CD4-positive, alpha-beta T cell treated with Interleukin-4 for 4 hours (primary cell): ENCODE measurements at regions not wholly inside any gene's neighbourhood (a gene's known extent, or its start where the extent isn't known, plus 50 kb on each side); places are given as distances from the start of the nearest gene placed in this dataset.
"Not testable (repeated sequence)": the region's sequence is repeated elsewhere in the genome, so short reads cannot be mapped to it uniquely, and the experiment has no call there.

Experiments
- DNase-seq: peaks from one replicate; pipeline ENCODE4 v3.0.0-alpha.2; 2020

DNA sequence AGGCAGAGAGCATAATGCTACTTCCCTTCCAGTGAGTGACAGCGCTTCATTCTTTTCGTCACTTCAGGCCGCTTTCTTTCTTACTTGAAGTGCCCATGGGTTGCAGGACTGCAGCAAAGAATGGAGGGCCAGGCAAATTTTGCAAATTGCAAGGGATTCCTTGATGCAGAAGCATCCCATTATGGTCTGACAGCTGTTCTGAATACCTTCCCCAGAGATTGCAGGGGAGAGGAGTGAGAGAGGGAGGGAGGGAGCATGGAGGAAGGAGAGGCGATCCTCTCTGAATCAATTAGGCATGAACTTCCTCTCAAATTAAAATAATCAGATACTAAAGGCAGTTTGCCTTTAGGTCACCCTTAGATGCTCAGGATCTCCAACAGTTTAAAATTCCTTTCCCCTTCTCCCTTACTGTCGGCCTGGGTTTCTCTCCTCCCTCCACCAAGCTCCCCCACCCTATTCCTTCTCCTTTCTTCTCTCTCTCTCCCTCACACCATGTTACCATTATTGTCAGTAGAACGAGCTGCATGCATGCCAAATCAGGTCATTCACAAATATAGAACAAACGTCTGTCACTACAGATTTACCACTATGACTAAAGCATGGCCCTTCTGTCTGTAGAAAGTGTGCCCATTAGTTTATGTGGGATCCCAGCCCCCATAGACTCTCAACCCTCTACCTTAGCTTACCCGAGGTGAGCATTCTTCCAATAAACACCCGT lies 289.2 kb downstream of the CD83 start:
- no peak for DNase-seq

DNA sequence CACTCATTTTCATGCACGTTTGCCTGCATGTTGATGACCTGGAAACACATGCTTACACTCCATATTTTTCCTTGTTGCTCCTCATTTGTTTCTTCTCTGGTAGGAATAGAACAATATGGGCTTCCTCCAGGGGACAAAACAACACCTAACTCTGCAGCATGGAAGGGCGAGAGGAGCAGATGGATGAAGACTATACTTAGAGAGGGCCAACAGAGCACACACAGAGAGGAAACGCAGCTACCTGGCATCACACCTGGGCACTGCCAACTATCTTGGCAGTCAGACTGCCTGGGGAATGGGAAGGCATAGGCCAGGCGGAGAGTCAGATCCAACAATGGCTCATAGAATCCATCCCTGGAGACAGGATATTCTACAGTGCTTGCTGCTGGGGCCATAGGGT lies 290.9 kb downstream of the CD83 start:
- DNase-seq = no peak

- DNase-seq = no peak
These were observed 294.5 kb downstream of the CD83 start for GRCh38 chr6:14412026-14412425.

DNA sequence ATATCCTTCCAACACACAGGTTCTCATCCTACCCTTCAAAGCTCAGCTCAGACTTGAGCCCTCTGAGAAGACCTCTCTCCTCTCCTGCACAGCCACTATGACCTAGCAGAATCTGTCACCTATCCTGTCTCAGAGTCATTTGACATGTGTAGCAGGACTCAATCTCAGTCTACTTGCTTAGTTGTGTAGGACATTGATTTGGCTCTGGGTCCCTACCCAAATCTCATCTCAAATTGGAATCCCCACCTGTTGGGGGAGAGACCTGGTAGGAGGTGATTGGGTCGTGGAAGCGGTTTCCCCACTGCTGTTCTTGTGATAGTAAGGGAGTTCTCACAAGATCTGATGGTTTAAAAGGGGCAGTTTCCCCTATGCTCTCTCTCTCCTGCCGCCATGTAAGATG lies 297.9 kb downstream of the CD83 start:
- no peak for DNase-seq

GRCh38 chr6:14417377-14417776 lies 299.8 kb downstream of the CD83 start:
- DNase-seq = no peak

- DNase-seq = not testable (repeated sequence)
These were observed 301.7 kb downstream of the CD83 start for GRCh38 chr6:14419224-14419623.

DNA sequence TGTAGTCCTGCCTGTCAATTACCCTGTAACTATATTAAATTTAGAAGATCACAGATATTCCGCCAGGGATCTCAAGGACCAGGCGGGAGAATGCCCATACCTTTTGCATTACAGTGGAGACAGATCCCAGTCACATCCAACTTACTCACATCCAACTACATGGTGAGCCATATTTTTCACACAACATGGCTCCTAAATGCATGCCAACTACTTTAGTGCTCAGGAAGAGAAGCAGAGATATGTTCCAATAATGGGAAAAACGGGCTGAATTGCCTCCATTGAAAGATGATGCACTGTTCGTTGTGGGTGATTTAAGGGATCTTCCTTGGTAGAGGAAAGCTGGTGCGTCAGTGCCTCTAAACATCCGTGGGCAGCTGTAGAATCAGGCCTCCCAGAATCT lies 304.5 kb downstream of the CD83 start:
- DNase-seq = no peak

- no peak for DNase-seq
These were observed 305.3 kb downstream of the CD83 start for GRCh38 chr6:14422917-14423316.

GRCh38 chr6:14423330-14423729 lies 305.8 kb downstream of the CD83 start:
- no peak for DNase-seq

DNA sequence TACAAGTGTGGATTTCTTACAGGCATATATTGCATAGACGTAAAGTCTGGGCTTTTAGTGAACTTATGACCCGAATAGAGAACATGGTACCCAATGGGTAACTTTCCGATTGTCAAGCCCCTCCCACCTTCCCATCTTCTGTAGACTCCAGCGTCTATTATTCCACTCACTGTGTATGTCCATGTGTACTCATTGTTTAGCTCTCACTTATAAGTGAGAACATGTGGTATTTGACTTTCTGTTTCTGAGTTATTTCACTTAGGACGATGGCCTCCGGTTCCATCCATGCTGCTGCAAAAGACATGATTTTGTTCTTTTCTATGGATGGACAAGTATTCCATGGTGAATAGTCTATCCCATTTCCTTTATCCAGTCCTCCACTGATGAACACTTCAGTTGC lies 306.4 kb downstream of the CD83 start:
- DNase-seq = no peak

DNA sequence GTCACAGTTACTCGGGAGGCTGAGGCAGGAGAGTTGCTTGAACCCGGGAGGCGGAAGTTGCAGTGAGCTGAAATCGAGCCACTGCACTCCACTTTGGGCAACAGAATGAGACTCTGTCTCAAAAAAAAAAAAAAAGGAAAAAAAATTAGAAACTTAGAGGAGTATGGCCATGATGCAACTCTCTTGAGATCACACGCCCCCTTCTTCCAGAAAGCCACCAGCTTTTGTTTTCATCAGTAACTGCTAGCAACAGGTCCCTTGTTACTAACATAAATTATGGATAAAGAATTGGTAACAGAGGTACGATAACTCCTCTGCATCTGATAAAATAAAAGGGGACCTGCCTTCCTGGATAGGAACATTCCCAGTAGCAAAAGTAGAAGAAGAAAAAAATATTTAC lies 308.2 kb downstream of the CD83 start:
- DNase-seq = no peak

DNA sequence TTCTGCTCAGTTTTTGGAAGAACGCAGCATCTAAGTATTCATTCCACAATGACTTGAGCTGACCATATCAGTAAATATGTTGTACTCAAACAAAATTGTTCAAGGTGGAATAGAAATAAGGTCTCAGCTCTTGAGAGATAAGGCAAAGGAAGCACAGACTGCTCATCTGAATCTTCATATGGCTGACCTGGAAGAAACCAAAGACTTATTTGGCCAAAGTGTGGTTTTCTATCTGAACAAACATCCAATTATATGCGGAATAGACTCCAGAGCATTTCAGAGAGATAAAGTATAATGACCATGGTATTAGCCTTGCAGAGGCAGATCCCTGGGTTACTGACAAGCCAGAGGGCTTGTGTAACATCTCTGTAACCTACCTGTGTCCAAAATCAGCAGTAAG lies 308.7 kb downstream of the CD83 start:
- DNase-seq = no peak

GRCh38 chr6:14428269-14428668 lies 310.7 kb downstream of the CD83 start:
- DNase-seq = no peak

GRCh38 chr6:14429396-14429795 lies 311.8 kb downstream of the CD83 start:
- no peak for DNase-seq

GRCh38 chr6:14430218-14430617 lies 312.6 kb downstream of the CD83 start:
- DNase-seq = no peak

DNA sequence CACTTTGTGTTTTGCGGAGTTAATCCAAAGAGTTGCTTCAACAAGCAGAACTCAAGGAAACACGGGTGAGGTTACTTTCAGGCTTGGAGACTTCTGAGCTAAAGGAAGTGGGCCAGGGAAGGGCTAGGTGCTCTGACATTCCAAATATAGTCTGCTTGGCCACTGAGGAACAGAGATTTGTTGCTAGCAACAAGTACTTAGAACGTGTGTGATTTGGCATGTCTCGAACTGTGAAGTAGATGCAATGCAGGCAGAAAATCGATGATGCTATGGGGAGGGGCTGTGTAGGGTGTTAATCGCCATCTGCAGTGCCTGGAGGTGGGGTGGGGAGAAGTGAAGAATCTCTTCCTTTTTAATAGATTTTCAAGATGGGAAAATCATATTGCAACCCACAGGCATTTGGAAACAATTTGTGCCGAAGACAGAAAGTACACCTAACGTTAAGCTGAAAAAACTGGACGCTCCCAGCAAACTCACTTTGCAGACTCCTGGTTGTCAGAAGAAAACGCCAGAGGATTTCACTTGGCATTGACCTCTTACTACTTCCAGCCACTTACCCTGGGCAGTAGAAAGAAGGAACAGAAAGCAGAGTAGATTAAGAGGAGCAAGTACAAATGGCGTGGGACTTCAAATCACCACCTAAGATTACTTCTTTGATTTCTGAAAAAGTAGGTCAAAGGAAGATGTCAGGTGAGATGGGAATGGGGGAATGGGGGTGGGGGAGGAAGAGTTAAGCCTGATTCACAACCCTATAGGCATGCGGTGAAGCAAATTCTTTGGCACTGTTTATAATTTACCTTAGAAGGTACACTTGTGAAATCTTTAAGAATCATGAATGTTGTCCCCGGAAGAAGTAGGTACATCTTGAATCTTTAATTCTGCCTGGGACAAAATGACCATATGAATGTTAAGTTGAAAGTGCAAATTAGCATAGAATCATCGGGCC lies 314.1 kb downstream of the CD83 start:
- no peak for DNase-seq

DNA sequence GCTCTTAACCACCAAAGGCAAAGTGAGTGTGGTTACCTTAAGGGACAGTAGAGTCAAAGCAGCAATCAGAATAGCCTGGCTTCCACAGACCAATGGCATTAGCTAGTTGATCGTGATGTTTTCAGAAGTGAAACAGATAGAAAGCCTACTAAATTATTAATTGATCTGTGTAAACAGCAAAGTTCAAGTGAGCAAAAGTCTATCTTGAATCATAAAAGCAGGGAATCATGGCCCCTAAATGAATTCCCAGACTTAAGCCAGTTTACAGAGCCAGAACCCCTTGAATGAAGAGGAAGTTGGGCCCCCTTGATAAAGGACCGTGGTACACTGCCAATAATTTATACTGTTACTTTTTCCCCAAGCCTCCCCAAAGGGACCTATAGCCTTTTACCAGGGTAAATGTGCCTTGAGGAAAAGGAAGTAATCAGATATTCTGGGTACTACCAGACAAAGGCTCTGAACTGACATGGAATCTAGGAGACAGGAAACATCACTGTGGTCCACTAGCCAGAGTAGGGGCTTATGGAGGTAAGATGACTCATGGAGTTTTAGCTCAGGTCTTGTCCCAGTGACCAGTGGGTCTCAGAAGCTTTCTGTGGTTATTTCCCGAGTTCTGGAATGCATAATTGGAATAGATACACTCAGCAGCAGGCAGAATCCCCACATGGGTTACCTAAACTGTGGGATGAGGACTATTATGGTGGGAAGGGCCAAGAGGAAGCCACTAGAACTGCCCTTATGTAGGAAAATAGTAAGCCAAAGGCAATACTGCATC lies 317.5 kb downstream of the CD83 start:
- DNase-seq = no peak

DNA sequence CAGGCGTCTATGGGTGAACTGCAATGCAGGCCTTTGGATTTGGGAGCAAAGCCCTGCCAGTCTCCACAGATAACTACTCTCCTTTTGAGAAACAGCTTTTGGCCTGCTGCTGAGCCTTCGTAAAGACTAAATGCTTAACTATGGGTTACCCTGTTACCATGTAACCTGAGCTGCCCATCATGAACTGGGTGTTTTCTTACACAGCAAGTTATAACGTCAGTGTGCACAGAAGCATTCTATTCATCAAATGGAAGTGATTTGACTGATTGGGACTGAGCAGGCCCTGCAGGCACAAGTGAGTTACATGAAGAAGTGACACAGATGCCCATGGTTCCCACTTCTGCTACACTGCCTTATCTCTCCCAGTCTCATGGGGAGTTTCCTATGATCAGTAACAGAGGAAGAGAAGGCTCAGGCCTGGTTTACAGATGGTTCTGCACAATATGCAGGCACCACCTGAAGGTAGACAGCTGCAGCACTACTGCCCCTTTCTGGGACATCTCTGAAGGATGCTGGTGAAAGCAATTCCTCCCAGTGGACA lies 319.1 kb downstream of the CD83 start:
- DNase-seq = no peak

DNA sequence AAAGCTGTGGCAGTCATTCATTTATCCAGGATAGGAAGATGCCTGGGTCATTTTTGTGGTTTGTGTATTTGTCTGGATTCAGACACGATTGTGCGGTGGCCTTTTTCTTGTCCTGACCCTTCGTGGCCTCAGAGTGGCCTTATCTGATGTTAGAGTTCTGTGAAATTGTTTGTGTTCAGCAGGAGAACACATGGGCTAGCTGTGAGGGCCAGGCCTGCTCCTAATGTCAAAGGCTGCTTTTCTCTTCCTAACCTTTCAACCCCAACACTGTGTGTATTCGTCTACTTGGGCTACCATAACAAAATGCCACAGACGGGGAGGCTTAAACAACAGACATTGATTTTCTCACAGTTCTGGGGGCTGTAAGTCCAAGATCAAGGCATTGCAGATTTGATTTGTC lies 321.8 kb downstream of the CD83 start:
- DNase-seq = no peak

DNA sequence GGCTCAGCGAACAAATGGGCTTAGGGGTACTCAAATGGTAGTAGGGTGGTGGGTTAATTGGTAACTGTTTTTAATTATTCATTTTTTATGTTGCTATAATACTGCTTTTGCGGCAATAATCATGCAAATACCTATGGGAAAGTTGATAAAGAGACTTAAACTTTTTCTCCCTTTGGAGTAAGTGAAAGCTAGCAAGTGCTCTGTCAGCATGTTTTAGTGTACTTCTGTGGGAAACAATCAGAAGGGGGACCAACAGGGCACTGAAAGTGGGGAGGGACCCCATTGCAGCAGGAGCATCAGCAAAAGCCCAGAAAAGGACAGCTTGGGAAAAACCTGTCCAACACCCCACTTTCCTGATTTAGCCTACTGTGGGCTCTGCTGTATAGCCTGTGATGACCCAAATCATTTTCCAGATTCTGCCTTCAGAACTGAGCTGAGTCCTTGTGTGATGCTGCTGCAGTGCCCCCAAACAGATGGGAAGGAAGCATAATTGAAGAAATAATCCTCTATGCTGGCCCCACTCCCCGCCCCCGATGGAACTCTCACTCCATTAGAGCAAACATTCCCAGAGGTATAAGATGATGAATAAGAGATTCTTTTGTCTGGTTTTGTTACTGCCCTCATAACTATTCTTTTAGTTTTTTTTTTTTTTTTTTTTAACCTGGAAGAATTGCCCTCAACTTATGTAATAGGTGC lies 322.8 kb downstream of the CD83 start:
- DNase-seq = no peak

- DNase-seq = no peak
These were observed 323.6 kb downstream of the CD83 start for GRCh38 chr6:14440940-14441781.

DNA sequence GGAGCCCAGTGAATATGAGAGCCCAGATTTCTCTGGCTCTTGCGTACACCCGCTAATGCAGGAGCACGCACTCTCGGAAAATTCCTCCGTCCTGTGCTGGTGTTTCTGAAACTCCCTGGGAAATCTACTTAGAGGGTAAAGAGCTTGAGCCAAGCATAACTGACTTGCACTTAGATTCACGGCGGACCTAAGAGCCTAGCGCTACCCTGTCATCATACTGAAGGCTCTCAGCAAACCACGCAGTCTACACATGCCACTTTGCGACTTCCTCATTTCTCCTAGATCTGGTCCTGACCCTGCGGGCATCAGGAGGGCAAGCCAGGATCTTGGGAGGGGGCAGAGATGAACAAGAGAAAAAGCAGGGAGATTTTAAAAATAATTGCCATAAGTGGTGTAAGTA lies 324.7 kb downstream of the CD83 start:
- DNase-seq = no peak
